Bone marrow (tissue), 2 donors: ENCODE measurements at regions not wholly inside any gene's neighbourhood (a gene's known extent, or its start where the extent isn't known, plus 50 kb on each side); places are given as distances from the start of the nearest gene placed in this dataset.
"Not testable (repeated sequence)": the region's sequence is repeated elsewhere in the genome, so short reads cannot be mapped to it uniquely, and the experiment has no call there.

Source experiments
- DNase-seq, 2 donors: peaks; one replicate each; lab custom pipeline; 2025; lab: John Stamatoyannopoulos, UW

GRCh38 chrX:46366381-46367207 lies 178.6 kb downstream of the ZNF674 start:
- DNase-seq = no peak

DNA sequence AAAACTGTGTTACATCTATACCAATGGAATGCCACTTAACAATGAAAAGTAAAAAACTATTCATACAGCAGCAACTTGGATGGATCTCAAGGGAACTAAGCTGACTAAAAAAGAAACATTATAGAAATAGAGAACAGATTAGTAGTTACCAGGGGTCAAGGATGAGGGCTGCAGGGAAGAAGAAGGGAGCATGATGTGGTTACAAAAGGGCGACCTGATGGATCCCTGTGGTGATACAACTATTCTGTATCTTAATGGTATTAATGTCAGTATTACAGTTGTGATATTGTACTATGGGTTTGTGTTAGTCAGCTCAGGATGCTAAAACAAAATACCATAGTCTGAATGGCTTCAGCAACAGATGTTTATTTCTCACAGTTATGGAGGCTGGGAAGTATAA lies 190.7 kb downstream of the ZNF674 start:
- no peak for DNase-seq

GRCh38 chrX:46341767-46342322 lies 203.4 kb downstream of the ZNF674 start:
- DNase-seq = no peak

GRCh38 chrX:46340696-46341095 lies 204.5 kb downstream of the ZNF674 start:
- no peak for DNase-seq

DNA sequence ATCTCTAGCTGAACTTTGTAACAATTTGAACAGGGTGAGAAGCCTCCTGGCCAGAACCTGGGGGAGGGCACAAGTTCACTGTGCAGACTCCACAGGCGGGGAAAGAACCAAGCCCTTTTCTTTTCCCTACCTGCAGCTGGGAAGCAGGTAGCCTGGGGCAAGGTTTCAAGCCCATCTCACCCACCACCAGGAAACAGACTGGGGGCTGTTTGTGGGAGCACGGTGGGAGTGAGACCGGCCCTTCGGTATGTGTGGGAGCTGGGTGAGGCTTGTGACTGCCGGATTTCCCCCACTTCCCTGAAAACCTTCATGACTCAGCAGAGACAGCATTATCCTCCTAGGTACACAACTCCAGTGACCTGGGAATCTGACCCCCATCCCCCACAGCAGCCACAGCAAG lies 211.7 kb downstream of the ZNF674 start:
- DNase-seq = no peak

- no peak for DNase-seq
Observed at GRCh38 chrX:46330981-46331380, 214.2 kb downstream of the ZNF674 start.

DNA sequence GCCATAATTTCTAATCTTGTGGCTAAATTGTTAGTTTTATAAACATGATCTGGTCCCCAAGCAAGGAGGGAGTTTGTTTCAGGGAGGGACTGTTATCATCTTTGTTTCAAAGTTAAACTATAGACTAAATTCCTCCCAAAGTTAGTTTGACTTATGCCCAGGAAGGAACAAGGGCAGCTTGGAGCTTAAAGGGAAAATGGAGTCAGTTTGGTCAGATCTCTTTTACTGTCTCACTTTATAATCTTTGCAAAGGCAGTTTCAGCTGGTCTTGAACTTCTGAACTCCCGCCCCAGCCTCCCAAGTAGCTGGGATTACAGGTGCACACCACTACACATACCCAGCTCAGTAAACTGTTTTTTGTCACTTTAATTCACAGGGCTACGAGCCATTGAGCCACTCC lies 214.7 kb downstream of the ZNF674 start:
- no peak for DNase-seq

- no peak for DNase-seq
Observed at GRCh38 chrX:46328133-46328532, 217.1 kb downstream of the ZNF674 start.

DNA sequence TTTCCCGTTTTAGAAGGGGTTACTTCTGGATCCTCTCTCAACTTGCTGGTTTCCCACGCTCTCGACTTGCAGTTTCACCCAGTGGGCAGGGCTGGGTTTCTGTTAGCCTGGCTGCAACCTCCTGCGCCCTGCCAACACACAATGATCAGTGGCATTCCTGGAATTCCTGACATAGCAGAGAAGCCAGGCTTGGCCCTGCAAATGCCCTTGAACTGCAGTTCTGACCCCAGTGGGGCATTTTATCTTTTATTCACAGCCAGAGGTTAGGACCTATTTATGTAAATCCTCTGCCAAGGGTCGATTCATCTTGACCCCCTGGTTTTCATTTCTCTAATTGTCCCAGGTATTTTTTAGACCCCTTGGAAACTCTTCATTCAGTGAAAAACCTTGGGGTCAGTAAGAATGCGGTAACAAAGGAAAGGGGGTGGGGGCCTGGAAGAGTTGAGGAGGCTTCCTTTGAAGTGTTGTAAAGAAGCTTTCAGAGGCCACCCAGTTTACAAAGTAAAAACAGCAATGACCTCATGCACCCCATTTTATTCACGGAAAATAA lies 217.6 kb downstream of the ZNF674 start:
- DNase-seq = no peak

- peak in 1 of 2 donors; percentile 2 for DNase-seq
Observed at GRCh38 chrX:46326161-46326560, 219.1 kb downstream of the ZNF674 start.

GRCh38 chrX:46325312-46325877 lies 219.8 kb downstream of the ZNF674 start:
- no peak for DNase-seq

DNA sequence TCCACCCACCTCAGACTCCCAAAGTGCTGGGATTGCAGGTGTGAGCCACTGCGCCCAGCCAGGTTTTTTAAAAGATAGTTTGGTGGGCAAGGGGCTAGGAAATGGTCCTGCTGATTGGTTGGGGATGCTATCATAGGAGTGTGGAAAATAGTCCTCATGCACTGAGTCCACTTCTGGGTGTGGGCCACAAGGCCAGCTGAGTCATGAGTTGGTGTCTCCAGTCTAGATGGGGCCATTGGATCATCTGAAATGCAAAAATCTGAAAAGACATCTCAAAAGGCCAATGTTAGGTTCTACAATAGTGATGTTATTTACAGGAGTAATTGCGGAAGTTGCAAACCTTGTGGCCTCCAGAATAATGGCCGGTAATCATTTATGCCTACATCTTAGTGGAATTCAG lies 221.1 kb downstream of the ZNF674 start:
- no peak for DNase-seq

GRCh38 chrX:46322929-46323328 lies 222.3 kb downstream of the ZNF674 start:
- DNase-seq = not testable (repeated sequence)

DNA sequence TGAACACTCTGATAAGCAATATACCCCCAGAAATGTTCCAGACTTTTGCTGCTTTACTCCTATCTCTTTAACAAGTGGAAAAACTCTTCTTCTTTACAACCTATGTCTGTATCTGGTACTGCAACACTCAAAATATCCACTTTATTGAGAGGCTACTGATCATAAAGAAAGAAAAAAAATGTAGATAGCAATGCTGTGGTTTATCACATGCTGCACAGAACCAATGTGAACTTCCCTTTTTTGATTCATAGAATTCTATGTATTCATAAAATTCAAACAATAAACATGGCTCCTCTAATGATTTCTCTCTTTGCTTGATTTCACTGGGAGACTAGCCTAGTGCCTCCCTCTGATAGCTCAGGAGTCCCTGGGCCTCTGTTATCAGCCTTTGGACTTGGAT lies 223.5 kb downstream of the ZNF674 start:
- no peak for DNase-seq

DNA sequence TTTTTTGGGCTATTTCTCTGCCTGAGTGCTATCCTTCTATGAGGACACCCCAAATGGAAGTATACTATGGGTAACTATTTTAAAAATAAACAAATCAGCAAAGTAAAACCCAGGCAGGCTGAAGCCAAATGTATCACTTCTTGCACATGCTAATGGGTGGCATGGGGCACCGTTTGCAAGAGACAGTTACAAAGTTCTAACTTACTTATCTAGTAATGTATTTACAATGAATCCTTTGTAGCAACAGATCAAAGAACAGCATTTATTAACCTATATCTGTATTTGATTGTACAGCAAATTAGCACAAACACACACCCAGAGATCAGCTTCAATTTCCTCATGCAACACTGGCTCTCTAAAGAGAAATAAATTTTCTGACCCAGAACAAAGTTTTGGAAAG lies 225.5 kb downstream of the ZNF674 start:
- DNase-seq = no peak

DNA sequence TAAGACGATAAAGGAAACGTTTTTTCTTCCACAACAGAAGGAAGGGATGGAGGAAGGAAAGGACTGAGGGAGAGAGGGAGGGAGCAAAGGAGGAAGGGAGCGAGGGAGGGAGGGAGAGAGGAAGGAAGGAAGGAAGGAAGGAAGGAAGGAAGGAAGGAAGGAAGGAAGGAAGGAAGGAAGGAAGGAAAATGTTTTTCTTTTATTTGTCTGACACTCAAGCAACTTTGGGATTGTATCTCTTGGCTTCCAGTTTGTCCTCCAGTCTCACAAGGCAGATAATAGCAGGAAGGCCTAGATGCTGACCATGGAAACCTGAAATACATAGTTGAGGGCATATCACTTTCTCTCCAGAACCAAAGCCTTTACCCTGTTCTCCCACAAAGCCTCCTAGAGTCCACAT lies 226.7 kb downstream of the ZNF674 start:
- DNase-seq = no peak

- no peak for DNase-seq
Observed at GRCh38 chrX:46317163-46317562, 228.1 kb downstream of the ZNF674 start.

GRCh38 chrX:46311581-46312120 lies 233.6 kb downstream of the ZNF674 start:
- DNase-seq = no peak

DNA sequence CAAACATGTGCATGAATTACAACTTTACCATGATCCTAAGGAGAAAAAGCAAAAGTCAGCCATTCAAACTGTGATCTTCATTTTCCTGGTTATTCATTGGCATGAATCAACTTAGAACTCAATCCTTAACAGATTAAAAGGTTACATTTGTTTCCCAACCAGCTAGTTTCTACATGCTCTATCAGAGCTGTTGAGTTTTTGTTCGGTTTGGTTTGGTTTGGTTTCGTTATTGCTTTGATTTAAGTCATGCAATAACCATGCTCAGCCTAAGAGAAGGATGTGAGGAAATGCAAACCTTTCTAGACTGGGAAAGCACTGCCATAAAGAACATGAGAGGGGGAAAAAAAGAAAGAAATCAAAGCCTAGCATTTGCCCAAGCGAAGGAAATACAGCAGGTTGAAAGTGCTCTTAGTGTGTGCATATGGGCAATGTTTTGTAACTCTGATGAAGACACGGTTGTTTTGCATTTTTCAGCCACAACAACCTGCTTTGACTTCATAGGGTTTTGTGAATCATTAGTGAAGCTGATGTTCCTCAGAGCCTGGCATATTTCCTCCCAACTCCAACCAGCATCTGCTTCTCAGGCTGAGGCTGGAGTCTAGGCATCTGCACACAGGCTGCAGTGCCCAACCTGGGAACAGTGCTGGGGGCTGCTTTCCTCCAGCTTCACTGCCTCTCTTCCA lies 234.3 kb downstream of the ZNF674 start:
- no peak for DNase-seq

DNA sequence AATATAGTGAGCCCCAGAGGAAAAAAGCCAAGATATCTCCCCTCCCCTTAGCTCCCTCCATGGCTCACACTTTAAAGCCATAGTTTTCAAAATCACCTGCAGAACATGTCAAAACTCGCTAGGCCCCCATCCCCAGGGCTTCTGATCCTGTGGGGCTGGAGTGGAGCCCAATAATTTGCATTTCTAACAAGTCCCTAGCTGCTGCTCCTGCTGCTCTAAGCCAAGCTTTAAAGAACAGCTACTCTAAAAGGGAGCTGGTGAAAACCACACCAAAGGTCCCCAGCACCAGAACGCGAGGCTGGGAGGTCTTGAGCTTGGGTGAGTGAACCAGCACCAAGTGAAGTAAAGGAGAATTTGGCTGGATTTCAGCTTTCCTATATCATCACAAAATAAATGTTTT lies 237.1 kb downstream of the ZNF674 start:
- no peak for DNase-seq

GRCh38 chrX:46306103-46306502 lies 239.1 kb downstream of the ZNF674 start:
- no peak for DNase-seq

- no peak for DNase-seq
Observed at GRCh38 chrX:46305431-46305830, 239.8 kb downstream of the ZNF674 start.
